WERI-Rb-1 (cell line): ENCODE measurements at regions not wholly inside any gene's neighbourhood (a gene's known extent, or its start where the extent isn't known, plus 50 kb on each side); places are given as distances from the start of the nearest gene placed in this dataset.

Source experiments
- DNase-seq: peaks from one replicate; pipeline ENCODE4 v3.0.0-alpha.2; 2020
- H3K27ac ChIP-seq: fragments of 250-450 bp; sonication (Bioruptor Pico); 2 replicates; pipeline ENCODE4 v1.5.1; 2020; ENCODE audit warnings: mild to moderate bottlenecking, moderate library complexity
- H3K27me3 ChIP-seq: fragments of 250-450 bp; sonication (Bioruptor Pico); 2 replicates; pipeline ENCODE4 v1.5.1; 2021; ENCODE audit warnings: mild to moderate bottlenecking, low read depth, moderate library complexity; ENCODE audit not compliant: insufficient read depth, severe bottlenecking
- H3K36me3 ChIP-seq: fragments of 250-450 bp; sonication (Bioruptor Pico); 2 replicates; pipeline ENCODE4 v1.5.1; 2020; ENCODE audit warnings: mild to moderate bottlenecking, moderate library complexity
- H3K4me3 ChIP-seq: 2 replicates; pipeline ENCODE4 v1.5.1; 2011; ENCODE audit warnings: low read depth, mild to moderate bottlenecking, control low read depth, low read length
- H3K9me3 ChIP-seq: fragments of 250-450 bp; sonication (Bioruptor Pico); 2 replicates; pipeline ENCODE4 v1.5.1; 2021; ENCODE audit warnings: mild to moderate bottlenecking, moderate library complexity; ENCODE audit not compliant: severe bottlenecking
- TF ChIP-seq, protein P1 (sequence below): IDR thresholded peaks from 2 replicates; pipeline ENCODE4 v1.5.1; 2011; ENCODE audit warnings: low read depth, mild to moderate bottlenecking, control low read depth, inconsistent platforms, low read length

DNA sequence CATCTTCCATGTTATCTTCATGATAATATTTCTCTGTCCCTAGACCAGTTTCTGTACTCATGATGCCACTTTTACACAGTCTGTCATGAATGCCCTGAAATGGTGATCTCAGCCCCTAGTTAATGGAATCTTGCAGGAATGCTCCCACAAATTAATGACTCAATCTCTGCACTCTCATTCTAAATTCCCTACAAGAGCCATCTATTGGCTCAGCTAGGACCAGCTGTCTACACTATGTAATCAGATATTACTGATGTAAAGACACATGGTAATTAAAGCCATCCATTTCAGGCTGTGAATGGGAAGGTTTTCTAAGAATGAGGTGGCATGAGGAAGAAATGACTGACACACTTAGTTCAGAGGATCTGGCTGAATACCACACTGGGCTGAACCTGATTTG lies 199.1 kb upstream of the KCND3 start:
- H3K27ac ChIP-seq, result no peak overlapping the region
- TF ChIP-seq, protein P1, sequence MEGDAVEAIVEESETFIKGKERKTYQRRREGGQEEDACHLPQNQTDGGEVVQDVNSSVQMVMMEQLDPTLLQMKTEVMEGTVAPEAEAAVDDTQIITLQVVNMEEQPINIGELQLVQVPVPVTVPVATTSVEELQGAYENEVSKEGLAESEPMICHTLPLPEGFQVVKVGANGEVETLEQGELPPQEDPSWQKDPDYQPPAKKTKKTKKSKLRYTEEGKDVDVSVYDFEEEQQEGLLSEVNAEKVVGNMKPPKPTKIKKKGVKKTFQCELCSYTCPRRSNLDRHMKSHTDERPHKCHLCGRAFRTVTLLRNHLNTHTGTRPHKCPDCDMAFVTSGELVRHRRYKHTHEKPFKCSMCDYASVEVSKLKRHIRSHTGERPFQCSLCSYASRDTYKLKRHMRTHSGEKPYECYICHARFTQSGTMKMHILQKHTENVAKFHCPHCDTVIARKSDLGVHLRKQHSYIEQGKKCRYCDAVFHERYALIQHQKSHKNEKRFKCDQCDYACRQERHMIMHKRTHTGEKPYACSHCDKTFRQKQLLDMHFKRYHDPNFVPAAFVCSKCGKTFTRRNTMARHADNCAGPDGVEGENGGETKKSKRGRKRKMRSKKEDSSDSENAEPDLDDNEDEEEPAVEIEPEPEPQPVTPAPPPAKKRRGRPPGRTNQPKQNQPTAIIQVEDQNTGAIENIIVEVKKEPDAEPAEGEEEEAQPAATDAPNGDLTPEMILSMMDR, result no peak
- no peaks in the 10 kb centered on the region for H3K36me3 ChIP-seq
- H3K9me3 ChIP-seq, result no peaks in the 10 kb centered on the region
- no peak overlapping the region for H3K4me3 ChIP-seq
- DNase-seq, result no peak
- H3K27me3 ChIP-seq, result peaks cover 10% of the 10 kb centered on the region

DNA sequence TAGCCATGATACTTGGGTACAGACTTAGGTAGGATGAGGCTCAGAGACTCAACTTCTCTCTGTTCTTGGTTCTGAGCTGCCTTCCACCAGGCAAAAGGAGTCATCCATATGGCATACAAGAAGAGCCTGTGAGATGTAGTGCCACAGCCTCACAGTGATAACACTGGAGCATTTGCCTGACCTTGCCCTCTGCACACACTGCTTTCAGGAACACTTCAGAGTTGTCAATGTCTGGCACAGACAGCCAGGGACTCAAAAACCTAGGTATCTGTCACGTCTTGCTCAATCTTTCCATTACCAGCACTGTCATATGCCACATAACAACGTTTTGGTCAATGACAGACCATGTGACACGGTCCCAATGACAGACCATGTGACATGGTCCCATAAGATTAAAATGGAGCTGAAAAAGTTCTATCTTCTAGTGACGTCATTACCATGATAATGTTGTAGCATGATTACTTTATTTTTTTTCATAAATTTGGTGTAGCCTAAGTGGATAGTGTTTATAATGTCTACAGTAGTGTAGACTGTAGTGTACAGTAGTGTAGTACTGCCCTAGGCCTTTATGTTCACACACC lies 199.9 kb upstream of the CTTNBP2NL start:
- Histone ChIP-seq H3K27me3 (peaks cover 2% of the 10 kb centered on the region), H3K4me3 (no peak overlapping the region), H3K9me3 (no peaks in the 10 kb centered on the region), H3K36me3 (no peaks in the 10 kb centered on the region), H3K27ac (no peak overlapping the region)
- no peak for DNase-seq
- TF ChIP-seq, protein P1, result no peak

DNA sequence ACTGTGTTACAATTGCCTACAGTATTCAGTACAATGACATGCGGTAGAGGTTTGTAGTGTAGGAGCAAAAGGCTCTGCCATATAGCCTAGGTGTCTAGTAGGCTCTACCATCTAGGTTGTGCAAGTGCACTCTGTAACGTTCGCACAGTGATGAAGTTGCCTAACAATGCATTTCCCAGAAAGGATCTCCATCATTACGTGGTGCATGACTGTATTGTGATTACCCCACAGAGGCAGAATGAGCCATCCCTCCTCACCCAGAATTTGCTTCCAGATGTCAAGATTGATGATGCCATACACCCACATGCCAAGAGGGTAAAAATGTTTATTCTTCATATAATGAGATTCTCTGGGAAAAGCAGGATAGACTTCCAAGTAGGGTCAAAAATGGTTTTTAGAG lies 199.3 kb upstream of the CTTNBP2NL start:
- no peak for DNase-seq
- Histone ChIP-seq H3K27me3 (peaks cover 2% of the 10 kb centered on the region), H3K4me3 (no peak overlapping the region), H3K9me3 (no peaks in the 10 kb centered on the region), H3K36me3 (no peaks in the 10 kb centered on the region), H3K27ac (no peak overlapping the region)
- TF ChIP-seq, protein P1, result no peak

DNA sequence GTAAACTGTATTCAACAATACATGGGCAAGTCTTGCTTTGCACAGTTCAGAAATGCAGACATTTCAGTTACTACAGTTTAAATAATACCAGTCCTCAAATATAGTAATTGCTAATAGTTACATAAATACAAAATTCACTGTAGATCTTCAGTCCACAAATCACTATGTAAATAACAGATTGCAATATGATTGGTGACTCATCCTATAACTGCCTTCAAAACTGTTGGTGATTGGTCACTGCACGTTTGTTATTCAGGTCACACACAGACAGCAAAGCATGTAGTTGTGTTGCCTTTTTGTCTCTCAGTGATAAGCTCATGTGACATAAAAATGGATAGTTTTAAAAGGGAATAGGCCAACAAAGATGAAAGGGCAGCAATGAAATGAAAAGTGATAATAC lies 186.5 kb upstream of the CTTNBP2NL start:
- H3K27me3 ChIP-seq, result peaks cover 2% of the 10 kb centered on the region
- H3K4me3 ChIP-seq, result no peak overlapping the region
- H3K9me3 ChIP-seq, result no peaks in the 10 kb centered on the region
- H3K27ac ChIP-seq, result no peak overlapping the region
- no peak for DNase-seq
- TF ChIP-seq, protein P1, result no peak
- H3K36me3 ChIP-seq, result no peaks in the 10 kb centered on the region

DNA sequence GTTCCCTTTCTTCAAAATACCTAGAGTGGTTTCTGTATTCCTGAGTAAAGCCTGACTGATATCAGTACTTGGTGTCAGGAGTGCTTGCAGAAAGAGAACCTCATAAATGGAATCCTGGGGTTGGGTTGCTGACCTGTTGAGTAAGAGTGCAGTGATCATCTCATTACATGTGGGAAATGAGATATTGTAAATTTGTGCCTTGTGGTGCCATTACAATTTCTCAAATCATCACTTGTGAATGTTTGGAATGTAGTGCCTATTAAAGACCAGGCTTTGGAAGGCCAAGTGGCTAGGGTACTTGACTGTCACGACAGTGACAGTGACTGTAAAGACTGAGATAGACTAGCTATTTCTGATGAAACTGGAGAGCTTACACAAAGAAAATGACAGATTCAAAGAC lies 176.7 kb upstream of the CTTNBP2NL start:
- no peaks in the 10 kb centered on the region for H3K36me3 ChIP-seq
- DNase-seq, result no peak
- no peak overlapping the region for H3K27ac ChIP-seq
- TF ChIP-seq, protein P1, result no peak
- peaks cover 2% of the 10 kb centered on the region for H3K9me3 ChIP-seq
- H3K4me3 ChIP-seq, result no peak overlapping the region
- H3K27me3 ChIP-seq, result no peaks in the 10 kb centered on the region

DNA sequence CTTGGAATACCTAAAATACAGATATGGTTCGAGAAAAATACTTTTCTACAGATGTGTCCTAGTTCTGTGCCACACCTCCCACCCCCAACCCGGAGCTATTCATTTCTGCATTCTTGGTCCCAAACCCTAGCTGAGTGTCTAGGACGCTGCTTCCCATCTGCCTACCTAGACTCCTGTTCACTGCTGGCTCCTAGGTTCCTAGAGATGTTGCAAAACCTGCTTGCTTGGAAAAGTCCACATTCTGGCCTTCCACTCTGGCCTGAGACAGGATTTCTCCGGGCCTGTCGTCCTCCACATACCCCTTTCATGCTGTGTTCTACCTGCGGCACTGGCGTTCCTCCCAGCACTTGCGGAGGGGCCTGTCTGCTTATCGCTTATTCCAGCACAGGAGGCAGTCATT lies 165.8 kb upstream of the CTTNBP2NL start:
- H3K27me3 ChIP-seq, result peaks cover 6% of the 10 kb centered on the region
- TF ChIP-seq, protein P1, result no peak
- H3K36me3 ChIP-seq, result no peaks in the 10 kb centered on the region
- peaks cover 4% of the 10 kb centered on the region for H3K9me3 ChIP-seq
- no peak overlapping the region for H3K27ac ChIP-seq
- no peak for DNase-seq
- H3K4me3 ChIP-seq, result no peak overlapping the region
